Stimulated activated CD8-positive, alpha-beta memory T cell treated with anti-CD3 and anti-CD28 coated beads, Interleukin-4, amount 100 ng/mL, for 48 hours (primary cell): ENCODE measurements at regions not wholly inside any gene's neighbourhood (a gene's known extent, or its start where the extent isn't known, plus 50 kb on each side); places are given as distances from the start of the nearest gene placed in this dataset.
"Not testable (repeated sequence)": the region's sequence is repeated elsewhere in the genome, so short reads cannot be mapped to it uniquely, and the experiment has no call there.

Source experiments
- DNase-seq: peaks from one replicate; pipeline ENCODE4 v3.0.0-alpha.2; 2020

- not testable (repeated sequence) for DNase-seq
Observed at GRCh38 chr13:33418224-33418953, 132.8 kb upstream of the STARD13 start.

DNA sequence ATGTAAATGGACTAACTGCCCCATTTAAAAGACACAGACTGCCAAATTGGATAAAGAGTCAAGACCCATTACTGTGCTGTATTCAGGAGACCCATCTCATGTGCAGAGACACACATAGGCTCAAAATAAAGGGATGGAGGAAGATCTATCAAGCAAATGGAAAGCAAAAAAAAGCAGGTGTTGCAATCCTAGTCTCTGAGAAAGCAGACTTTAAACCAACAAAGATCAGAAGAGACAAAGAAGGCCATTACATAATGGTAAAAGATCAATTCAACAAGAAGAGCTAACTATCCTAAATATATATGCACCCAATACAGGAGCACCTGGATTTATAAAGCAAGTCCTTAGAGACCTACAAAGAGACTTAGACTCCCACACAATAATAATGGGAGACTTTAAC, 134.6 kb upstream of the STARD13 start:
- DNase-seq: not testable (repeated sequence)

GRCh38 chr13:33426131-33426530, 140.6 kb upstream of the STARD13 start:
- DNase-seq: no peak

GRCh38 chr13:33433316-33433715, 147.8 kb upstream of the STARD13 start:
- no peak for DNase-seq

- DNase-seq: no peak
Observed at GRCh38 chr13:33434676-33435075, 149.1 kb upstream of the STARD13 start.

- no peak for DNase-seq
Observed at GRCh38 chr13:33435207-33435606, 149.7 kb upstream of the STARD13 start.

DNA sequence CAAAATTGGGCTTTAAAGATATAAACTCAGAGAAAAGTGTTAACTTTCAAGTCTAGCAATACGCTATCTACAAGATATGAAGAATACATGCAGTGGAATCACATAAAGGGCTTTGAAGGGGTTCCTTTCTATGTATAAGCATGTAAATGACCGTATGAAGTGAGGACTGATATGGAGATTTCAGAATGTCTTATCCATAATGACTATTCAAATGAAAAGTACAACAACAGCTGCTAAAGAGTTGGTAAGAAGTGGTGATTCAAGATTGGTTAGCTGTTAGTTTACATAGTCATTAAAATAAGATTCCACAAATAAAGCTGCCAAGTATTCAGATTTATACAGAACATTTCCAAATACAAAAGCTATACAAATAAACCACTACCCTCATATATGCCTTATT, 153.4 kb upstream of the STARD13 start:
- DNase-seq: no peak

GRCh38 chr13:33441015-33441414, 155.5 kb upstream of the STARD13 start:
- DNase-seq: no peak

DNA sequence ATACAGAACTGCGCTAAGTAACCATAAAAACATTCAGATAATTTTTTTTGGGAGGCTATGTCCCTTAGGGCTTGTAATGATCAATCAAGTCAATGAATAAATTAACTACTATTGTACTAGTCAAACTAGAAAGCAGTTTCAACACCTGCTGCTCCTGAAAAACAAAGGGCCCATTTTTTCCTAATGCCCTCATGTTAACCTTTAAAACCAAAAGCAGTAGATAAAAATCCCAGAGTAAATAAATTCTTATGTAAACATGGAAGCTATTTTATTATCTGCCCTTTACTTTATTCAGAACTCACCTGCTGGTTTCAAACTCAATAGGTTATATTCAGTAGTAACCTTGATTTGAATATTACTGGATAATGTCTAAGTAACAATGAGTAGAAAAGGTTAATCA, 159.5 kb upstream of the STARD13 start:
- no peak for DNase-seq

DNA sequence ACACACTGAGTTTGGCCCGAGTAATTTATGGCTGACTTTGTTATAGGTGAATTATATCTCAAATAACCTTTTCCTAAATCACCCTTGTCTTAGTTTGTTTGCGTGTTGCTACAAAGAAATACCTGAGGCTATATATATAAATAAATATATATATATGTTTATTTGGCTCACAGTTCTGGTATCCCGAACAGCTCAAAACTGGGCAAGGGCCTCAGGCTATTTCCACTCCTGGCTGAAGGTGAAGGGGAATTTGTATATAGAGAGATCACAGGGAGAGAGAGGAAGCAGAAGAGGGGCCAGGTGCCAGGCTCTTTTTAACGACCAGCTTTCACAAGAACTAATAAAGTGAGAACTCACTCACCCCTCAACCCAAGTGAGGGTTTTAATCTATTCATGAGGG, 159.9 kb upstream of the STARD13 start:
- no peak for DNase-seq

DNA sequence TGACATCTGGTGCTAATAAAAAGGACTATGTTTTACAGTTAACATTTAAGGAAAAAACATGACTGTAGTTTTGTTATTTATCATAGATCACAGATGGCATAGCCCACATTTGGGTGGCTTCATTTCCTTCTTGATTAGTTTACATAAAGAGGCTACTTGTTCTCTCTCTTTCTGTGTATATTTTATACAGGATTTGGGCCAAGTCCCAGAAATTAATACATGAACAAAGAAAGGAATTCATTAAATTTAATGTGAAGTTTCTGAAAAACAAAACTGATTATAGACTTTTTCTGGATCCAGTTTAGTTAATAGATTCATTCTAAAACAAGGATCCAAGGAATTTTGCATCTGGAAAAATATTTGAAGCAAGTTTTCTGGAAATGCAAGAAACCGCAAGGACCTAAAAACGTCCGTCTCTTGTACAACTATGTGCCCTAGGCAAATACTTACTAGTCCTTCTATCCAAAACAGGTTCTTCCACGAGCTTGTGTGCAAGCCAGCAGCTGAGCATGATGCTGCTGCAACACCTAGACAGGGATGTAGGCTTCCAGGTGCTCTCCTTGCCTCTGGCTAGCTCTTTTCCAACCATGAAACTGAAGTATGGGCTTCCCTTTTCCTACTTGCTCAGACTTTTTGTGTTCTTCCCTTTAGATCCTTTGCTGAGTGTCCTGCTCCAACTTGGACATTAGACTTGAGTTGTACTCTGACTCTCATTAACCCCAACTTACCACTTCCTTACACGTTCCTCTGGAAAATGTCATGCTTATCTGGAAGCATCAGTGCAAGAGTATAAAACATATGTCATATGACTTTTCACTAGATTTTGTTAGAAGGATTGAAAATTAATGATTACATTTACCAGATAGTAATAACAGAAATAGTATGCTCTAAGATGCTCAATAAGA, 161.5 kb upstream of the STARD13 start:
- no peak for DNase-seq

GRCh38 chr13:33448889-33449288, 163.3 kb upstream of the STARD13 start:
- no peak for DNase-seq

GRCh38 chr13:33450956-33451709, 165.6 kb upstream of the STARD13 start:
- no peak for DNase-seq

DNA sequence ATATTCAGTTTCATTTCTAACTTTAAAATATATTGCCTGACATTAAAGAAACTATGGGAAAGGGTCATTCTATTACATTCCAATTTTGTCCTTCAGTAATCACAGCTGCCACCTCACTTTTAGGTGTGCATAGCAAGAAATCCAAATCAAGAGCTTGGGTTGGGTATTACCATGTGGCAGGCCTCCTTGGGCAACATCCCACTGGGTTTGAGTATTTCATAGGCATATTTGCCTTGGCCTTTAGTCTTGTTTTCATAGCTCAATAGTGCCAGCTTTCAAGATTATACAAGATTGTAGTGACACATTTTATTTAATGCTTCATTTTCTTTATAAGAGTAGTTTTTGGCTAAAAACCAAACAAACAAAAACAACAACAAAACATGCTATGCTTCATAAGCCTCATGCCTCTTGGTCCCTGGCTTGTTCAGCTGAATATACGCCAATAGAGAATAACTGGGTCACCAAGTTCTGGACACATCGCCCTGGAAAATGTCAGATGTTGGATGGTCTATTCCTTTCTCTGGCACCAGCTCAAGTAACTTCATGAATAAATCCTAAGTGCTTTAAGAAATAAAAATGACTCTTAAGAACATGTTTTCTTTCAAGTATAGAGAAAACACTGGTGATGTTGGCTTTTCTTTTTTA, 167.4 kb upstream of the STARD13 start:
- no peak for DNase-seq

DNA sequence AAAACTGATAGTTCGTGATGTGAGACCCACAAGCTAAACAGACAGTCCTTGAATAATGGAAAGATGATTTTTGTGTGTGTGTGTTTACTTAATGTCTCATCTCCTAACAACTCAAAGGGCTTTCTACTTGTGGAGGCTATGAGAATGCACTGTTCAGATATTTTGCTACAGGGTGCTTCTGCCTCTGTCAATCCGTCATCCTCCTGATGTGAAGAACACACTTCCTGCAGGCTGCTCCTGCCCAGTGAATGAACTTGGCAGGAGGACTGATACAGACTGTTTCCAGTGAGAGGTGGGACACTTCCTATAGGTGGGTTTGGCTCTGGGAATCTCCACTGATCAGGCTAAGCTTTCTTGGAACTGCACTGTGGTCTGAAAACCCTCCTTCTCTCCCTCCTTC, 168.4 kb upstream of the STARD13 start:
- no peak for DNase-seq

GRCh38 chr13:33454844-33455705, 169.5 kb upstream of the STARD13 start:
- no peak for DNase-seq

GRCh38 chr13:33459702-33460101, 174.1 kb upstream of the STARD13 start:
- no peak for DNase-seq

GRCh38 chr13:33462109-33462508, 176.6 kb upstream of the STARD13 start:
- no peak for DNase-seq

- no peak for DNase-seq
Observed at GRCh38 chr13:33464345-33464744, 178.8 kb upstream of the STARD13 start.

DNA sequence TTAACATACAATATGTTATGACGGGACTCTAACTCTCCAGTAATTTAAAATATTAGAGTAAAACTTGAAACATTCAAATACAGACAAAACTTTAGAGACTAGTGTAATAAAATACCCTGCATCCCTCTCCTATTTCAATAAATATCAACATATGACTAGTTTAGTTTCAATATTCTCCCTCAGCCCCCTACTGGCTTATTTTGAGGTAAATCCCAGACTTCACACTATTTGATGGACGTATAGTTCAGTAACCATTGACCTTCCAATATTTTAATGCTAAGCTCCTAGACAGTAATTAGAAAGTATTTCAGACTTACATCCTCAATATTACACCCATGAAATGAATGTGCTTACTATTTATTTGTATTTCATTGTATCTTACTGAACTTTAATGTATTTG, 180.7 kb upstream of the STARD13 start:
- no peak for DNase-seq

DNA sequence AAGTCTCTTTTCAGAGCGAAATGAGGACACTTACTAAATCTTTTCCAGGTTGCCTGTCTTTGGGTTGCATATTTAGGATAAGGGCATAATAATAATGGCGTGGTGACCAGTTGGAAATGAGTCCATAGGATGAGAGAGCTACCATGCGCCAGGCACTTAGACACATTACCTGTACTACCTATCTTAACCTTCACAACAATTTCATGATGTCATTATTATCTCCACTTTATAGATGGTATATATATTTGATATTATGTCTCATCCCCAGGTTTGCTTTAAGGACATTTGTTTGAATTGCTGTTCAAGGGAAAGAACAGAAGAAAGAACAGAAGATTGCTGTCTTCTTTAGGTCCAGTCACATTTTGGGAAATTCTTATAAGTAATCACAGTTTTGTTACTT, 182.0 kb upstream of the STARD13 start:
- no peak for DNase-seq

- no peak for DNase-seq
Observed at GRCh38 chr13:33471204-33471603, 185.6 kb upstream of the STARD13 start.
